ENCODE measurements at regions not wholly inside any gene's neighbourhood (a gene's known extent, or its start where the extent isn't known, plus 50 kb on each side); places are given as distances from the start of the nearest gene placed in this dataset.

- DNase-seq = no peak
- Histone ChIP-seq H3K27ac (no peak overlapping the region), H3K36me3 (replicated peaks) (no peaks in the 10 kb centered on the region), H3K4me3 (ENCODE audit: low read depth, low read length) (no peak overlapping the region), H3K27me3 (replicated peaks) (no peaks in the 10 kb centered on the region)
- in situ Hi-C loops (cut with HindIII; ENCODE audit: low pct_ligation_motif_present, low sequenced_read_pairs) = no loop called here
- TF ChIP-seq CTCF (IDR thresholded peaks at IDR 0.05; ENCODE audit: low read depth, low read length, missing control alignments) = no peak
Observed at GRCh38 chr14:43244142-43244625, 1262.9 kb downstream of the FSCB start.

- in situ Hi-C loops (cut with HindIII; ENCODE audit: low pct_ligation_motif_present, low sequenced_read_pairs) = no loop called here
- Histone ChIP-seq H3K4me3 (ENCODE audit: low read depth, low read length) (no peak overlapping the region), H3K36me3 (replicated peaks) (no peaks in the 10 kb centered on the region), H3K27me3 (replicated peaks) (no peaks in the 10 kb centered on the region), H3K27ac (no peak overlapping the region)
- no peak for TF ChIP-seq CTCF (IDR thresholded peaks at IDR 0.05; ENCODE audit: low read depth, low read length, missing control alignments)
- no peak for DNase-seq
Observed at GRCh38 chr14:43243168-43243567, 1263.9 kb downstream of the FSCB start.

GRCh38 chr14:43232261-43232660, 1274.8 kb downstream of the FSCB start:
- Histone ChIP-seq H3K36me3 (replicated peaks) (no peaks in the 10 kb centered on the region), H3K4me3 (ENCODE audit: low read depth, low read length) (no peak overlapping the region), H3K27ac (no peak overlapping the region), H3K27me3 (replicated peaks) (no peaks in the 10 kb centered on the region)
- in situ Hi-C loops (cut with HindIII; ENCODE audit: low pct_ligation_motif_present, low sequenced_read_pairs) = no loop called here
- no peak for TF ChIP-seq CTCF (IDR thresholded peaks at IDR 0.05; ENCODE audit: low read depth, low read length, missing control alignments)
- DNase-seq = no peak

GRCh38 chr14:43215524-43215923, 1291.6 kb downstream of the FSCB start:
- H3K4me3 ChIP-seq (ENCODE audit: low read depth, low read length) = no peak overlapping the region
- DNase-seq = no peak
- H3K36me3 ChIP-seq (replicated peaks) = no peaks in the 10 kb centered on the region
- no peak for TF ChIP-seq CTCF (IDR thresholded peaks at IDR 0.05; ENCODE audit: low read depth, low read length, missing control alignments)
- H3K27ac ChIP-seq = no peak overlapping the region
- in situ Hi-C loops (cut with HindIII; ENCODE audit: low pct_ligation_motif_present, low sequenced_read_pairs) = no loop called here
- H3K27me3 ChIP-seq (replicated peaks) = no peaks in the 10 kb centered on the region

GRCh38 chr14:43207189-43207588, 1299.9 kb downstream of the FSCB start:
- Histone ChIP-seq H3K27me3 (replicated peaks) (no peaks in the 10 kb centered on the region), H3K4me3 (ENCODE audit: low read depth, low read length) (no peak overlapping the region), H3K36me3 (replicated peaks) (no peaks in the 10 kb centered on the region), H3K27ac (no peak overlapping the region)
- in situ Hi-C loops (cut with HindIII; ENCODE audit: low pct_ligation_motif_present, low sequenced_read_pairs) = no loop called here
- no peak for DNase-seq
- TF ChIP-seq CTCF (IDR thresholded peaks at IDR 0.05; ENCODE audit: low read depth, low read length, missing control alignments) = no peak

GRCh38 chr14:43204816-43205215, 1302.3 kb downstream of the FSCB start:
- no peak for DNase-seq
- H3K27ac ChIP-seq = no peak overlapping the region
- no peaks in the 10 kb centered on the region for H3K36me3 ChIP-seq (replicated peaks)
- no peaks in the 10 kb centered on the region for H3K27me3 ChIP-seq (replicated peaks)
- no peak overlapping the region for H3K4me3 ChIP-seq (ENCODE audit: low read depth, low read length)
- TF ChIP-seq CTCF (IDR thresholded peaks at IDR 0.05; ENCODE audit: low read depth, low read length, missing control alignments) = no peak
- in situ Hi-C loops (cut with HindIII; ENCODE audit: low pct_ligation_motif_present, low sequenced_read_pairs) = no loop called here
